Naive thymus-derived CD4-positive, alpha-beta T cell (primary cell): ENCODE measurements at regions not wholly inside any gene's neighbourhood (a gene's known extent, or its start where the extent isn't known, plus 50 kb on each side); places are given as distances from the start of the nearest gene placed in this dataset.

ENCODE experiments used
- ATAC-seq: fragments of 150-1000 bp; cut with Tn5 transposase; 2 replicates; pipeline ENCODE4 v1.10.0; 2021; ENCODE audit warnings: mild to moderate bottlenecking, moderate library complexity
- CTCF ChIA-PET: fragments of 350-600 bp; sonication (Branson Sonifier 250); formaldehyde crosslinking; loops from one replicate; lab custom pipeline; 2021; ENCODE audit warnings: antibody characterized with exemption; lab: Charles Lee
- POLR2A ChIA-PET: fragments of 350-600 bp; sonication (Branson Sonifier 250); formaldehyde crosslinking; loops from one replicate; lab custom pipeline; 2021; ENCODE audit warnings: antibody characterized with exemption, inconsistent platforms; lab: Charles Lee
- DNase-seq, 9 donors: peaks; one replicate each; pipeline versions ENCODE4 v3.0.0 to v3.0.0-alpha.2; 2020 to 2022; ENCODE audit warnings: mixed read lengths in 1 of 9
- H3K27ac ChIP-seq: one replicate; pipeline ENCODE4 v1.7.0; 2013; ENCODE audit warnings: mild to moderate bottlenecking, low read depth, low read length, moderate library complexity
- H3K27me3 ChIP-seq, 2 donors: one replicate each; pipeline ENCODE4 v1.7.0; 2013; ENCODE audit warnings: low read length in 2 of 2, mild to moderate bottlenecking in 2 of 2, moderate library complexity in 2 of 2; ENCODE audit not compliant: control insufficient read depth in 2 of 2, insufficient read depth in 2 of 2
- H3K36me3 ChIP-seq, 3 experiments: 1 replicate in 2 of 3; 2 replicates in 1 of 3; pipeline ENCODE4 v1.7.0; 2013; ENCODE audit warnings: low read length in 3 of 3, mild to moderate bottlenecking in 3 of 3, moderate library complexity in 1 of 3; ENCODE audit not compliant: insufficient read depth in 3 of 3, control insufficient read depth in 2 of 3
- H3K4me1 ChIP-seq, 2 donors: one replicate each; pipeline ENCODE4 v1.7.0; 2013; ENCODE audit warnings: low read length in 2 of 2, mild to moderate bottlenecking in 2 of 2, moderate library complexity in 1 of 2; ENCODE audit not compliant: control insufficient read depth in 2 of 2, insufficient read depth in 2 of 2
- H3K4me3 ChIP-seq: 2 replicates; pipeline ENCODE4 v1.7.0; 2013; ENCODE audit warnings: mild to moderate bottlenecking, low read length
- H3K9me3 ChIP-seq, 3 experiments: 1 replicate in 2 of 3; 2 replicates in 1 of 3; pipeline ENCODE4 v1.7.0; 2013; ENCODE audit warnings: low read length in 3 of 3; ENCODE audit not compliant: control insufficient read depth in 2 of 3
- H3K27ac Mint-ChIP-seq, 9 donors: one replicate each; pipeline ENCODE4 v1.8.0; 2020 to 2022; ENCODE audit warnings: mixed read lengths in 9 of 9, mild to moderate bottlenecking in 8 of 9, moderate library complexity in 5 of 9, inconsistent platforms in 2 of 9
- H3K27me3 Mint-ChIP-seq, 5 donors: one replicate each; pipeline ENCODE4 v1.8.0; 2021 to 2022; ENCODE audit warnings: mixed read lengths in 5 of 5, mild to moderate bottlenecking in 1 of 5
- H3K36me3 Mint-ChIP-seq, 5 donors: one replicate each; pipeline ENCODE4 v1.8.0; 2020 to 2022; ENCODE audit warnings: mixed read lengths in 5 of 5, mild to moderate bottlenecking in 3 of 5, inconsistent platforms in 1 of 5
- H3K4me1 Mint-ChIP-seq, 7 donors: one replicate each; pipeline ENCODE4 v1.8.0; 2020 to 2022; ENCODE audit warnings: mixed read lengths in 7 of 7, mild to moderate bottlenecking in 3 of 7, inconsistent platforms in 1 of 7
- H3K4me3 Mint-ChIP-seq, 10 donors: one replicate each; pipeline ENCODE4 v1.8.0; 2020 to 2022; ENCODE audit warnings: mild to moderate bottlenecking in 10 of 10, mixed read lengths in 10 of 10, moderate library complexity in 6 of 10, inconsistent platforms in 2 of 10
- H3K9me3 Mint-ChIP-seq, 11 donors: one replicate each; pipeline ENCODE4 v1.8.0; 2020 to 2022; ENCODE audit warnings: mixed read lengths in 11 of 11, mild to moderate bottlenecking in 4 of 11, inconsistent platforms in 1 of 11, moderate library complexity in 1 of 11
- intact Hi-C, 2 donors: fragments of 100-400 bp; cut with micrococcal nuclease; formaldehyde crosslinking; loops; one replicate each; pipeline ENCODE4 v1.15.1; 2023

- ATAC-seq (no peak), DNase-seq (no peak)
- Histone ChIP-seq H3K4me1 (no peaks in the 10 kb centered on the region), H3K27me3 (no peaks in the 10 kb centered on the region), H3K27ac (no peak overlapping the region), H3K4me3 (no peak overlapping the region), H3K36me3 (no peaks in the 10 kb centered on the region), H3K9me3 (no peaks in the 10 kb centered on the region)
- no peaks in the 10 kb centered on the region for H3K4me1 Mint-ChIP-seq
- H3K9me3 Mint-ChIP-seq = peaks cover 0 to 19% (median 6%) of the 10 kb centered on the region in 11 donors
- ChIA-PET POLR2A (no interaction called here), CTCF (no interaction called here)
- H3K27me3 Mint-ChIP-seq = no peaks in the 10 kb centered on the region
- intact Hi-C loops = no loop called here
- H3K4me3 Mint-ChIP-seq = no peak overlapping the region
- H3K27ac Mint-ChIP-seq = no peak overlapping the region
- H3K36me3 Mint-ChIP-seq = no peaks in the 10 kb centered on the region
Observed at GRCh38 chr2:34825686-34826085, 1226.6 kb upstream of the FAM98A start.

- ATAC-seq (no peak), DNase-seq (no peak)
- Mint-ChIP-seq H3K36me3 (no peaks in the 10 kb centered on the region), H3K4me3 (no peak overlapping the region), H3K27me3 (no peaks in the 10 kb centered on the region), H3K9me3 (peaks cover 2 to 13% (median 5%) of the 10 kb centered on the region in 11 donors), H3K27ac (no peak overlapping the region), H3K4me1 (no peaks in the 10 kb centered on the region)
- ChIA-PET CTCF (no interaction called here), POLR2A (interaction anchor here (0.6 kb wide), 1 partner anchor 14 kb away, joined by 3 read pairs; no protein-coding TSS in a partner anchor)
- intact Hi-C loops = no loop called here
- Histone ChIP-seq H3K9me3 (no peaks in the 10 kb centered on the region), H3K27ac (no peak overlapping the region), H3K4me3 (no peak overlapping the region), H3K4me1 (no peaks in the 10 kb centered on the region), H3K27me3 (no peaks in the 10 kb centered on the region), H3K36me3 (no peaks in the 10 kb centered on the region)
Observed at GRCh38 chr2:34822616-34823015, 1223.5 kb upstream of the FAM98A start.

- H3K9me3 ChIP-seq = no peaks in the 10 kb centered on the region
- intact Hi-C loops = no loop called here
- H3K4me3 Mint-ChIP-seq = no peak overlapping the region
- DNase-seq (no peak), ATAC-seq (no peak)
- H3K9me3 Mint-ChIP-seq = peaks cover 0 to 6% (median 2%) of the 10 kb centered on the region in 11 donors
- no peaks in the 10 kb centered on the region for H3K27me3 Mint-ChIP-seq
- H3K4me1 Mint-ChIP-seq = no peaks in the 10 kb centered on the region
- no peaks in the 10 kb centered on the region for H3K36me3 ChIP-seq
- no peaks in the 10 kb centered on the region for H3K27me3 ChIP-seq
- H3K36me3 Mint-ChIP-seq = no peaks in the 10 kb centered on the region
- CTCF ChIA-PET = no interaction called here
- H3K4me1 ChIP-seq = no peaks in the 10 kb centered on the region
- H3K27ac ChIP-seq = no peak overlapping the region
- no peak overlapping the region for H3K27ac Mint-ChIP-seq
- POLR2A ChIA-PET = no interaction called here
- no peak overlapping the region for H3K4me3 ChIP-seq
Observed at GRCh38 chr2:34815052-34815741, 1216.1 kb upstream of the FAM98A start.

GRCh38 chr2:34810456-34810855 is 1211.4 kb upstream of the FAM98A start:
- no peak for DNase-seq
- intact Hi-C loops = no loop called here
- Mint-ChIP-seq H3K4me1 (no peaks in the 10 kb centered on the region), H3K4me3 (no peak overlapping the region), H3K27ac (no peak overlapping the region), H3K36me3 (no peaks in the 10 kb centered on the region), H3K27me3 (no peaks in the 10 kb centered on the region), H3K9me3 (peaks cover 0 to 2% (median 0%) of the 10 kb centered on the region in 11 donors)
- ChIA-PET POLR2A (no interaction called here), CTCF (no interaction called here)
- Histone ChIP-seq H3K27ac (no peak overlapping the region), H3K27me3 (no peaks in the 10 kb centered on the region), H3K4me3 (no peak overlapping the region), H3K36me3 (no peaks in the 10 kb centered on the region), H3K9me3 (no peaks in the 10 kb centered on the region), H3K4me1 (no peaks in the 10 kb centered on the region)
- ATAC-seq = no peak

GRCh38 chr2:34808426-34808825 is 1209.3 kb upstream of the FAM98A start:
- H3K9me3 ChIP-seq = no peaks in the 10 kb centered on the region
- H3K9me3 Mint-ChIP-seq = peaks cover 0 to 2% (median 0%) of the 10 kb centered on the region in 11 donors
- intact Hi-C loops = no loop called here
- no peaks in the 10 kb centered on the region for H3K27me3 ChIP-seq
- DNase-seq (no peak), ATAC-seq (no peak)
- POLR2A ChIA-PET = no interaction called here
- H3K27me3 Mint-ChIP-seq = no peaks in the 10 kb centered on the region
- no peaks in the 10 kb centered on the region for H3K4me1 ChIP-seq
- no peak overlapping the region for H3K4me3 ChIP-seq
- H3K27ac ChIP-seq = no peak overlapping the region
- H3K4me1 Mint-ChIP-seq = no peaks in the 10 kb centered on the region
- CTCF ChIA-PET = no interaction called here
- no peak overlapping the region for H3K27ac Mint-ChIP-seq
- no peaks in the 10 kb centered on the region for H3K36me3 ChIP-seq
- no peaks in the 10 kb centered on the region for H3K36me3 Mint-ChIP-seq
- H3K4me3 Mint-ChIP-seq = no peak overlapping the region

GRCh38 chr2:34806891-34807290 is 1207.8 kb upstream of the FAM98A start:
- DNase-seq (no peak), ATAC-seq (no peak)
- intact Hi-C loops = no loop called here
- Mint-ChIP-seq H3K36me3 (no peaks in the 10 kb centered on the region), H3K27me3 (no peaks in the 10 kb centered on the region), H3K9me3 (peaks cover 0 to 2% (median 0%) of the 10 kb centered on the region in 11 donors), H3K27ac (no peak overlapping the region), H3K4me3 (no peak overlapping the region), H3K4me1 (no peaks in the 10 kb centered on the region)
- CTCF ChIA-PET = no interaction called here
- no peaks in the 10 kb centered on the region for H3K27me3 ChIP-seq
- H3K36me3 ChIP-seq = no peaks in the 10 kb centered on the region
- H3K27ac ChIP-seq = no peak overlapping the region
- no peak overlapping the region for H3K4me3 ChIP-seq
- POLR2A ChIA-PET = no interaction called here
- H3K4me1 ChIP-seq = no peaks in the 10 kb centered on the region
- H3K9me3 ChIP-seq = no peaks in the 10 kb centered on the region

- Mint-ChIP-seq H3K27me3 (no peaks in the 10 kb centered on the region), H3K36me3 (no peaks in the 10 kb centered on the region), H3K27ac (no peak overlapping the region), H3K9me3 (peaks cover 0 to 2% (median 0%) of the 10 kb centered on the region in 11 donors), H3K4me3 (no peak overlapping the region), H3K4me1 (no peaks in the 10 kb centered on the region)
- no peak overlapping the region for H3K4me3 ChIP-seq
- POLR2A ChIA-PET = no interaction called here
- no peaks in the 10 kb centered on the region for H3K27me3 ChIP-seq
- H3K36me3 ChIP-seq = no peaks in the 10 kb centered on the region
- intact Hi-C loops = no loop called here
- ATAC-seq = no peak
- H3K4me1 ChIP-seq = no peaks in the 10 kb centered on the region
- H3K27ac ChIP-seq = no peak overlapping the region
- DNase-seq = no peak
- CTCF ChIA-PET = no interaction called here
- H3K9me3 ChIP-seq = no peaks in the 10 kb centered on the region
Observed at GRCh38 chr2:34806396-34806795, 1207.3 kb upstream of the FAM98A start.
